Testis (tissue), 2 donors: ENCODE measurements at regions not wholly inside any gene's neighbourhood (a gene's known extent, or its start where the extent isn't known, plus 50 kb on each side); places are given as distances from the start of the nearest gene placed in this dataset.

Experiments used
- DNase-seq: peaks from one replicate; pipeline ENCODE4 v3.0.0-alpha.2; 2019
- H3K27ac ChIP-seq, 2 donors: fragments of 200-600 bp; sonication (generic); one replicate each; pipeline ENCODE4 v1.5.1; 2019
- H3K27me3 ChIP-seq: fragments of 200-600 bp; sonication (generic); one replicate; pipeline ENCODE4 v1.5.1; 2019
- H3K36me3 ChIP-seq: fragments of 200-600 bp; sonication (generic); one replicate; pipeline ENCODE4 v1.5.1; 2017; ENCODE audit warnings: low read depth; ENCODE audit errors: missing control alignments
- H3K4me1 ChIP-seq: fragments of 200-600 bp; sonication (generic); one replicate; pipeline ENCODE4 v1.5.1; 2019
- H3K4me3 ChIP-seq, 2 donors: fragments of 200-600 bp; sonication (generic); one replicate each; pipeline ENCODE4 v1.5.1; 2017 to 2019
- H3K9me3 ChIP-seq: fragments of 200-600 bp; sonication (generic); one replicate; pipeline ENCODE4 v1.5.1; 2017
- POLR2A ChIP-seq: fragments of 450-650 bp; IDR thresholded peaks from one replicate; pipeline ENCODE4 v1.6.1; 2017; ENCODE audit warnings: antibody characterized with exemption, mild to moderate bottlenecking, moderate library complexity
- WGBS, 2 donors: methylation state at CpG; one replicate each; pipeline ENCODE4 v1.1.5; 2018; 5-methylcytosine and 5-hydroxymethylcytosine counted together
- intact Hi-C: fragments of 100-400 bp; cut with DNase I; formaldehyde crosslinking; loops from one replicate; pipeline ENCODE4 v1.15.1; 2023; ENCODE audit warnings: low total_unique reads
- TF ChIP-seq, protein P1 (sequence below), 3 experiments: fragments of 450-650 bp in 2 of 3; fragments of 200-600 bp in 1 of 3; sonication (generic) in 1 of 3; IDR thresholded peaks; one replicate each; pipeline ENCODE4 v1.5.1; 2016 to 2019; ENCODE audit warnings: antibody characterized with exemption in 3 of 3, mild to moderate bottlenecking in 2 of 3, moderate library complexity in 1 of 3

DNA sequence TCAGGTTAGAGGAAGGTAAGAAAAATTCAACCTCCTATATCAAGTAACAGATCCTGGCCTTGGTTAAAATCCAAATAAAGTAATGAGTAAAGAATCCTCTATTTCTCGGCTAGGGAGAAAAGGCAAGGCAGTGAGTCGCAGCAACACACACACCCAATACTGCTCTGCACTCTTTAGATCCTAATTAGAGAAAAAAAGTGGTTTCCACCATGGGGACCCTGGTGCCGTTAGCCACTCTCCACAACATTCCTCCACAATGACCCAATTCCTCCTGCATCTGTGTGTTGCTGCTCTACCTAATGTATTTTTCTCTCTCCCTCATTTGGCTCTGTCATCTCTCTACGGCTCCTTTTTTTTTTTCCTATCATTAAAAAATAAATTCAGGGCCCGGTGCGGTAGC lies 462.7 kb downstream of the METTL4 start:
- Histone ChIP-seq H3K27ac (no peak overlapping the region), H3K4me3 (no peak overlapping the region), H3K27me3 (no peaks in the 10 kb centered on the region), H3K4me1 (no peaks in the 10 kb centered on the region), H3K9me3 (no peaks in the 10 kb centered on the region), H3K36me3 (no peaks in the 10 kb centered on the region)
- TF ChIP-seq, protein P1, sequence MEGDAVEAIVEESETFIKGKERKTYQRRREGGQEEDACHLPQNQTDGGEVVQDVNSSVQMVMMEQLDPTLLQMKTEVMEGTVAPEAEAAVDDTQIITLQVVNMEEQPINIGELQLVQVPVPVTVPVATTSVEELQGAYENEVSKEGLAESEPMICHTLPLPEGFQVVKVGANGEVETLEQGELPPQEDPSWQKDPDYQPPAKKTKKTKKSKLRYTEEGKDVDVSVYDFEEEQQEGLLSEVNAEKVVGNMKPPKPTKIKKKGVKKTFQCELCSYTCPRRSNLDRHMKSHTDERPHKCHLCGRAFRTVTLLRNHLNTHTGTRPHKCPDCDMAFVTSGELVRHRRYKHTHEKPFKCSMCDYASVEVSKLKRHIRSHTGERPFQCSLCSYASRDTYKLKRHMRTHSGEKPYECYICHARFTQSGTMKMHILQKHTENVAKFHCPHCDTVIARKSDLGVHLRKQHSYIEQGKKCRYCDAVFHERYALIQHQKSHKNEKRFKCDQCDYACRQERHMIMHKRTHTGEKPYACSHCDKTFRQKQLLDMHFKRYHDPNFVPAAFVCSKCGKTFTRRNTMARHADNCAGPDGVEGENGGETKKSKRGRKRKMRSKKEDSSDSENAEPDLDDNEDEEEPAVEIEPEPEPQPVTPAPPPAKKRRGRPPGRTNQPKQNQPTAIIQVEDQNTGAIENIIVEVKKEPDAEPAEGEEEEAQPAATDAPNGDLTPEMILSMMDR (IDR thresholded peaks at IDR 0.05): no peak
- TF ChIP-seq POLR2A: no peak
- intact Hi-C loops: no loop called here
- 80 to 84% methylated on average over 6 of the region's 6 CpGs for WGBS, 2 donors
- no peak for DNase-seq

DNA sequence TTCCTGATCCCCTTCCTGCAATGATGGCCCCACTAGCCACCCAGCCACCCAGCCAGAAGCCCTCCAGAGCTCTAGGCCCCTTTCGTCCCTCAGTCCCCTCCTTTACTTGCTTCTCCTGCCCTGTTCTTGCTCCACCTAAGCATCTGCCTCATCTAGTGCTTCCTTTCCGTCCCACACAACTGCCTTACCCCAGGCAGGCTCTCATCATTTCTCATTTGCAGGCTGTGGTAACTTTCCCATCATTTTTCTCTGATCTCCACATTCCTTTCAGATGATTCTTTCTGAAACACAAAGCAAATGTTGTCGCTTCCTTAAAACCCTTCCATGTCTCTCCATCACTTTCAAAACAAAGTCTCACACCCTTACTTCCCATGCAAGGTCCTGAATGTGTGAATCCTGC lies 459.8 kb downstream of the METTL4 start:
- no peak for DNase-seq
- 91% methylated on average over 3 of the region's 3 CpGs for WGBS, 2 donors
- Histone ChIP-seq H3K27ac (no peak overlapping the region), H3K36me3 (no peaks in the 10 kb centered on the region), H3K27me3 (no peaks in the 10 kb centered on the region), H3K9me3 (no peaks in the 10 kb centered on the region), H3K4me3 (no peak overlapping the region), H3K4me1 (no peaks in the 10 kb centered on the region)
- TF ChIP-seq, protein P1 (IDR thresholded peaks at IDR 0.05): no peak
- TF ChIP-seq POLR2A: no peak
- intact Hi-C loops: no loop called here

DNA sequence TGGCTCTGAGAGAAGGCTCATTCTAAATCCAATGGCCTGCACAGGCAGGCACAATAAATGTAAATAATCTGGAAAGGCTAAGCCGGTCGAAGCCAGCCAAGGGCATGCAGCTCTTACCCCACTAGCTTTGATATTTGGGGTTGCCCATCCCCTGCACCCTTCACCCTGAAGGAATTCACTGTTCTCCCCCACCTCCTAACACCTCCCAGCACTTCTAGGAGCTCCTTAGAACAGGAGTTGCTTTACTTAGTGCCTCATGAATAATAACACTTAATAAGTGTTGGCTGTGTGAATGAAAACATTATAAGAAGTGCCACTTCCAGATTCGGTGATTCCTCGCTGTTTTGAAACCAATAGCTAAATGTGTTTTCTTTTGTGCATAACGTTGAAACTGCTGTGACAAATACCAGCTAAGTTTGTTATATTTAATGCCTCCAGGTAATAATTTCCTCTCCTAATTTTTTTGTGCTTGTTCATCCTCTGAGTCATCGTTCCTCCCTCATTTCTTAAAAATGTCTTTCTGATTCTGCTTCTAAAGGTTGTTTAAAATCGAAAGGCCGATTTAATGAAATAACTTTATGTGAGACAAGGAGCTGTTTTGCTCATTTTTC lies 458.8 kb downstream of the METTL4 start:
- H3K27me3 ChIP-seq: no peaks in the 10 kb centered on the region
- WGBS, 2 donors: 80 to 83% methylated on average over 8 of the region's 8 CpGs

DNA sequence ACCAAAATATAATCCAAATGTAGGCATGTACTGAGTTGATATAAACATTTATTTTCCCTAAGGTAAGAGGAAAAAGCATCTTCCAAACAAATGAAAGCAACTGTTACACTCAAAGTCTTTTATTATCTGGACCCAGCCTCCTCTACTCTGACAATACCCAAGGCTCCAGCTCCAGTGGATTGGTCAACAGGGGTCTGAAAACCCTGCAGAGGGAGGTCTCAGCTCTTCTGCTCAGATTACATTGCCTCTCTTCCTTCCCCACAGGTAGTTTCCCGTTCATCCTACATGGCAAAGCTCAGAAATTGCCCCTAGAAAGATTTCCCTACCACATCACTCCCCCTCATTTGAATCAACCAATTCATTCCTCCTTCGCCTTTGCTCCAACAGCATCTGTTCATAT lies 457.0 kb downstream of the METTL4 start:
- no peak overlapping the region for H3K4me3 ChIP-seq
- no peak for DNase-seq
- WGBS, 2 donors: 40 to 57% methylated on average over 2 of the region's 2 CpGs
- intact Hi-C loops: no loop called here
- H3K9me3 ChIP-seq: no peaks in the 10 kb centered on the region
- no peaks in the 10 kb centered on the region for H3K4me1 ChIP-seq
- no peaks in the 10 kb centered on the region for H3K27me3 ChIP-seq
- TF ChIP-seq POLR2A: no peak
- no peak overlapping the region for H3K27ac ChIP-seq
- no peaks in the 10 kb centered on the region for H3K36me3 ChIP-seq

More for the DNA sequence above, 458.8 kb downstream of the METTL4 start:
- Histone ChIP-seq H3K36me3 (no peaks in the 10 kb centered on the region), H3K27ac (no peak overlapping the region), H3K4me1 (no peaks in the 10 kb centered on the region), H3K4me3 (no peak overlapping the region), H3K9me3 (no peaks in the 10 kb centered on the region)
- no peak for TF ChIP-seq POLR2A
- TF ChIP-seq, protein P1 (IDR thresholded peaks at IDR 0.05): no peak
- no peak for DNase-seq
- intact Hi-C loops: no loop called here

DNA sequence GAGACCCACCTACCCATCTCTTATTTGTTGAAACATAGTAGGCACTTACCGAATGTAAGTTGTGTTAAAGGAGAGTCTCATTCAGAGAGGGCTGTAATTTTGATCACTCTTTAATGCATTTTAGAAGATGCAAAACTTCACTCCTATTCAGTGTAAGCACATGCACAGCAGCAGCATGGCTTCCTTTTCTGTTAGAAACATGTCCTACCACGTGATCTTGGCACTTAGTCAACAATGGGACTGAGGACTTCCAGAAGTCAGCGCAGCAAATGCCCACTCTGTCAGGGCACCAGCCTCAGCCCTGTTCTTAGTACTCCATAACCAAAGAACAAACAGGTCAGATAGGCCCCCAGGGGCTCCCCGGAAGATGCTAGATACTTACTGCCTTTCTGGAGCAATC lies 456.5 kb downstream of the METTL4 start:
- TF ChIP-seq, protein P1 (IDR thresholded peaks at IDR 0.05): no peak
- TF ChIP-seq POLR2A: no peak
- no peaks in the 10 kb centered on the region for H3K4me1 ChIP-seq
- intact Hi-C loops: no loop called here
- H3K9me3 ChIP-seq: no peaks in the 10 kb centered on the region
- no peak overlapping the region for H3K4me3 ChIP-seq
- no peak overlapping the region for H3K27ac ChIP-seq
- DNase-seq: no peak
- H3K27me3 ChIP-seq: no peaks in the 10 kb centered on the region
- no peaks in the 10 kb centered on the region for H3K36me3 ChIP-seq
- 79 to 86% methylated on average over 4 of the region's 4 CpGs for WGBS, 2 donors
